Fibroblast of lung (primary cell): ENCODE measurements at regions not wholly inside any gene's neighbourhood (a gene's known extent, or its start where the extent isn't known, plus 50 kb on each side); places are given as distances from the start of the nearest gene placed in this dataset.

ENCODE experiments used
- DNase-seq, 2 donors: peaks; one replicate each; pipeline versions ENCODE4 v3.0.0 to v3.0.0-alpha.2; 2010; ENCODE audit warnings: low read depth in 2 of 2
- H2AFZ ChIP-seq: 2 replicates; pipeline ENCODE4 v1.5.1; 2012; ENCODE audit warnings: low read length, control low read depth, inconsistent platforms
- H3K27ac ChIP-seq: 2 replicates; pipeline ENCODE4 v1.5.1; 2011; ENCODE audit warnings: low read length, control low read depth; ENCODE audit not compliant: insufficient read depth
- H3K27me3 ChIP-seq: 2 replicates; pipeline ENCODE4 v1.5.1; 2011; ENCODE audit warnings: mild to moderate bottlenecking, low read length; ENCODE audit not compliant: control insufficient read depth, insufficient read depth
- H3K36me3 ChIP-seq: 2 replicates; pipeline ENCODE4 v1.5.1; 2011; ENCODE audit warnings: low read length; ENCODE audit not compliant: control insufficient read depth, insufficient read depth
- H3K4me1 ChIP-seq: 2 replicates; pipeline ENCODE4 v1.5.1; 2011; ENCODE audit warnings: low read length; ENCODE audit not compliant: control insufficient read depth, insufficient read depth; ENCODE audit errors: extremely low read depth
- H3K4me2 ChIP-seq: 2 replicates; pipeline ENCODE4 v1.5.1; 2011; ENCODE audit warnings: low read length, control low read depth; ENCODE audit not compliant: insufficient read depth; ENCODE audit errors: extremely low read depth
- H3K4me3 ChIP-seq, 4 experiments: fragments of 200-600 bp in 1 of 4; sonication (generic) in 1 of 4; replicated peaks in 1 of 4; 2 replicates each; pipeline ENCODE4 v1.5.1; 2011 to 2016; ENCODE audit warnings: low read length in 4 of 4, low read depth in 3 of 4, mild to moderate bottlenecking in 3 of 4, control low read depth in 2 of 4, inconsistent platforms in 1 of 4, mixed read lengths in 1 of 4; ENCODE audit not compliant: insufficient read depth in 1 of 4; ENCODE audit errors: control extremely low read depth in 1 of 4
- H3K79me2 ChIP-seq: 2 replicates; pipeline ENCODE4 v1.5.1; 2012; ENCODE audit warnings: mild to moderate bottlenecking, low read length, inconsistent platforms; ENCODE audit not compliant: control insufficient read depth, insufficient read depth
- H3K9ac ChIP-seq: 2 replicates; pipeline ENCODE4 v1.5.1; 2011; ENCODE audit warnings: mild to moderate bottlenecking, low read length, control low read depth; ENCODE audit not compliant: insufficient read depth
- H3K9me3 ChIP-seq: 2 replicates; pipeline ENCODE4 v1.5.1; 2012; ENCODE audit warnings: low read depth, low read length; ENCODE audit not compliant: control insufficient read depth, insufficient read depth
- H4K20me1 ChIP-seq: 2 replicates; pipeline ENCODE4 v1.5.1; 2011; ENCODE audit warnings: low read length; ENCODE audit not compliant: control insufficient read depth, insufficient read depth; ENCODE audit errors: extremely low read depth
- EZH2 ChIP-seq: IDR thresholded peaks from 2 replicates; pipeline ENCODE4 v1.5.1; 2012; ENCODE audit warnings: low read length, control low read depth, mild to moderate bottlenecking; ENCODE audit errors: missing control alignments
- TF ChIP-seq, protein P1 (sequence below), 2 donors: IDR thresholded peaks in 1 of 2; conservative IDR thresholded peaks in 1 of 2; 1 replicate in 1 of 2; 2 replicates in 1 of 2; pipeline ENCODE4 v1.5.1; 2011 to 2012; ENCODE audit warnings: low read length in 2 of 2, control low read depth in 1 of 2, inconsistent platforms in 1 of 2, low read depth in 1 of 2, mild to moderate bottlenecking in 1 of 2

- Histone ChIP-seq H2AFZ (no peak overlapping the region), H3K27me3 (no peaks in the 10 kb centered on the region), H3K9me3 (no peaks in the 10 kb centered on the region), H3K79me2 (no peaks in the 10 kb centered on the region), H3K27ac (no peak overlapping the region), H3K4me3 (no peak overlapping the region), H3K4me1 (no peaks in the 10 kb centered on the region), H4K20me1 (no peaks in the 10 kb centered on the region), H3K36me3 (no peaks in the 10 kb centered on the region), H3K4me2 (no peak overlapping the region), H3K9ac (no peak overlapping the region)
- no peak for TF ChIP-seq EZH2
- TF ChIP-seq, protein P1, sequence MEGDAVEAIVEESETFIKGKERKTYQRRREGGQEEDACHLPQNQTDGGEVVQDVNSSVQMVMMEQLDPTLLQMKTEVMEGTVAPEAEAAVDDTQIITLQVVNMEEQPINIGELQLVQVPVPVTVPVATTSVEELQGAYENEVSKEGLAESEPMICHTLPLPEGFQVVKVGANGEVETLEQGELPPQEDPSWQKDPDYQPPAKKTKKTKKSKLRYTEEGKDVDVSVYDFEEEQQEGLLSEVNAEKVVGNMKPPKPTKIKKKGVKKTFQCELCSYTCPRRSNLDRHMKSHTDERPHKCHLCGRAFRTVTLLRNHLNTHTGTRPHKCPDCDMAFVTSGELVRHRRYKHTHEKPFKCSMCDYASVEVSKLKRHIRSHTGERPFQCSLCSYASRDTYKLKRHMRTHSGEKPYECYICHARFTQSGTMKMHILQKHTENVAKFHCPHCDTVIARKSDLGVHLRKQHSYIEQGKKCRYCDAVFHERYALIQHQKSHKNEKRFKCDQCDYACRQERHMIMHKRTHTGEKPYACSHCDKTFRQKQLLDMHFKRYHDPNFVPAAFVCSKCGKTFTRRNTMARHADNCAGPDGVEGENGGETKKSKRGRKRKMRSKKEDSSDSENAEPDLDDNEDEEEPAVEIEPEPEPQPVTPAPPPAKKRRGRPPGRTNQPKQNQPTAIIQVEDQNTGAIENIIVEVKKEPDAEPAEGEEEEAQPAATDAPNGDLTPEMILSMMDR (conservative IDR thresholded peaks at IDR 0.05 in 1 of 2, IDR thresholded peaks at IDR 0.05 in 1 of 2; ENCODE audit: low read depth in 1 of 2, low read length in 2 of 2): no peak
- DNase-seq: no peak
Observed at GRCh38 chr2:7472465-7472864, 555.3 kb downstream of the RNF144A start.

- no peak overlapping the region for H3K4me3 ChIP-seq
- H4K20me1 ChIP-seq: no peaks in the 10 kb centered on the region
- no peak overlapping the region for H3K27ac ChIP-seq
- H3K79me2 ChIP-seq: no peaks in the 10 kb centered on the region
- no peak overlapping the region for H3K4me2 ChIP-seq
- no peaks in the 10 kb centered on the region for H3K9me3 ChIP-seq
- DNase-seq: no peak
- TF ChIP-seq, protein P1 (conservative IDR thresholded peaks at IDR 0.05 in 1 of 2, IDR thresholded peaks at IDR 0.05 in 1 of 2; ENCODE audit: low read depth in 1 of 2, low read length in 2 of 2): no peak
- no peak for TF ChIP-seq EZH2
- no peaks in the 10 kb centered on the region for H3K4me1 ChIP-seq
- no peak overlapping the region for H3K9ac ChIP-seq
- H3K36me3 ChIP-seq: no peaks in the 10 kb centered on the region
- no peak overlapping the region for H2AFZ ChIP-seq
- H3K27me3 ChIP-seq: no peaks in the 10 kb centered on the region
Observed at GRCh38 chr2:7473135-7473771, 556.0 kb downstream of the RNF144A start.

- no peak overlapping the region for H3K4me2 ChIP-seq
- TF ChIP-seq, protein P1 (conservative IDR thresholded peaks at IDR 0.05 in 1 of 2, IDR thresholded peaks at IDR 0.05 in 1 of 2; ENCODE audit: low read depth in 1 of 2, low read length in 2 of 2): no peak
- no peak for TF ChIP-seq EZH2
- DNase-seq: no peak
- no peaks in the 10 kb centered on the region for H3K27me3 ChIP-seq
- no peaks in the 10 kb centered on the region for H3K36me3 ChIP-seq
- H3K79me2 ChIP-seq: no peaks in the 10 kb centered on the region
- H4K20me1 ChIP-seq: no peaks in the 10 kb centered on the region
- no peak overlapping the region for H3K27ac ChIP-seq
- no peak overlapping the region for H2AFZ ChIP-seq
- H3K4me1 ChIP-seq: no peaks in the 10 kb centered on the region
- no peak overlapping the region for H3K9ac ChIP-seq
- H3K9me3 ChIP-seq: no peaks in the 10 kb centered on the region
- no peak overlapping the region for H3K4me3 ChIP-seq
Observed at GRCh38 chr2:7476371-7476770, 559.2 kb downstream of the RNF144A start.
